Tibial artery (tissue), 4 donors: ENCODE measurements at regions not wholly inside any gene's neighbourhood (a gene's known extent, or its start where the extent isn't known, plus 50 kb on each side); places are given as distances from the start of the nearest gene placed in this dataset.

Experiments used
- DNase-seq, 2 donors: peaks; one replicate each; pipeline ENCODE4 v3.0.0-alpha.2; 2019
- H3K27ac ChIP-seq, 2 donors: fragments of 200-600 bp; sonication (generic) in 1 of 2; 1 replicate in 1 of 2; 2 replicates in 1 of 2; pipeline ENCODE4 v1.5.1; 2018 to 2019; ENCODE audit warnings: mild to moderate bottlenecking in 1 of 2
- H3K27me3 ChIP-seq, 2 donors: fragments of 200-600 bp; sonication (generic) in 1 of 2; one replicate each; pipeline versions ENCODE4 v1.5.1 to v1.6.0; 2016 to 2019
- H3K36me3 ChIP-seq, 3 donors: fragments of 200-600 bp; sonication (generic) in 2 of 3; one replicate each; pipeline ENCODE4 v1.5.1; 2016 to 2019; ENCODE audit warnings: mild to moderate bottlenecking in 2 of 3
- H3K4me1 ChIP-seq, 4 donors: fragments of 200-600 bp; sonication (generic) in 2 of 4; 1 replicate in 3 of 4; 2 replicates in 1 of 4; pipeline ENCODE4 v1.5.1; 2016 to 2019
- H3K4me3 ChIP-seq, 2 donors: fragments of 200-600 bp; sonication (generic) in 1 of 2; 1 replicate in 1 of 2; 2 replicates in 1 of 2; pipeline ENCODE4 v1.5.1; 2018 to 2019; ENCODE audit warnings: mild to moderate bottlenecking in 2 of 2
- H3K9me3 ChIP-seq, 3 donors: fragments of 200-600 bp; sonication (generic) in 1 of 3; one replicate each; pipeline ENCODE4 v1.5.1; 2016 to 2019
- intact Hi-C: fragments of 100-400 bp; cut with DNase I; formaldehyde crosslinking; loops from one replicate; pipeline ENCODE4 v1.15.0; 2023; ENCODE audit warnings: low total_unique reads
- TF ChIP-seq, protein P1 (sequence below), 2 experiments: fragments of 200-600 bp in 1 of 2; fragments of 450-650 bp in 1 of 2; IDR thresholded peaks; one replicate each; pipeline ENCODE4 v1.5.1; 2017 to 2019; ENCODE audit warnings: antibody characterized with exemption in 2 of 2, mild to moderate bottlenecking in 1 of 2, moderate library complexity in 1 of 2

- H3K9me3 ChIP-seq: peaks cover 0 to 70% (median 40%) of the 10 kb centered on the region in 3 donors
- no peak overlapping the region for H3K27ac ChIP-seq
- H3K4me1 ChIP-seq: no peaks in the 10 kb centered on the region
- no peaks in the 10 kb centered on the region for H3K36me3 ChIP-seq
- H3K27me3 ChIP-seq: no peaks in the 10 kb centered on the region
- TF ChIP-seq, protein P1, sequence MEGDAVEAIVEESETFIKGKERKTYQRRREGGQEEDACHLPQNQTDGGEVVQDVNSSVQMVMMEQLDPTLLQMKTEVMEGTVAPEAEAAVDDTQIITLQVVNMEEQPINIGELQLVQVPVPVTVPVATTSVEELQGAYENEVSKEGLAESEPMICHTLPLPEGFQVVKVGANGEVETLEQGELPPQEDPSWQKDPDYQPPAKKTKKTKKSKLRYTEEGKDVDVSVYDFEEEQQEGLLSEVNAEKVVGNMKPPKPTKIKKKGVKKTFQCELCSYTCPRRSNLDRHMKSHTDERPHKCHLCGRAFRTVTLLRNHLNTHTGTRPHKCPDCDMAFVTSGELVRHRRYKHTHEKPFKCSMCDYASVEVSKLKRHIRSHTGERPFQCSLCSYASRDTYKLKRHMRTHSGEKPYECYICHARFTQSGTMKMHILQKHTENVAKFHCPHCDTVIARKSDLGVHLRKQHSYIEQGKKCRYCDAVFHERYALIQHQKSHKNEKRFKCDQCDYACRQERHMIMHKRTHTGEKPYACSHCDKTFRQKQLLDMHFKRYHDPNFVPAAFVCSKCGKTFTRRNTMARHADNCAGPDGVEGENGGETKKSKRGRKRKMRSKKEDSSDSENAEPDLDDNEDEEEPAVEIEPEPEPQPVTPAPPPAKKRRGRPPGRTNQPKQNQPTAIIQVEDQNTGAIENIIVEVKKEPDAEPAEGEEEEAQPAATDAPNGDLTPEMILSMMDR (IDR thresholded peaks at IDR 0.05): no peak
- no peak overlapping the region for H3K4me3 ChIP-seq
- intact Hi-C loops: no loop called here
- peak in 1 of 2 donors; percentile 45 for DNase-seq
Measured at GRCh38 chr15:25186411-25186810, 231.6 kb downstream of the SNRPN start.

GRCh38 chr15:25186906-25187645, 232.3 kb downstream of the SNRPN start:
- Histone ChIP-seq H3K36me3 (no peaks in the 10 kb centered on the region), H3K4me1 (no peaks in the 10 kb centered on the region), H3K4me3 (no peak overlapping the region), H3K27ac (no peak overlapping the region), H3K9me3 (peaks cover 0 to 71% (median 39%) of the 10 kb centered on the region in 3 donors), H3K27me3 (no peaks in the 10 kb centered on the region)
- TF ChIP-seq, protein P1 (IDR thresholded peaks at IDR 0.05): no peak
- intact Hi-C loops: no loop called here
- DNase-seq: peak in 1 of 2 donors; percentile 62

DNA sequence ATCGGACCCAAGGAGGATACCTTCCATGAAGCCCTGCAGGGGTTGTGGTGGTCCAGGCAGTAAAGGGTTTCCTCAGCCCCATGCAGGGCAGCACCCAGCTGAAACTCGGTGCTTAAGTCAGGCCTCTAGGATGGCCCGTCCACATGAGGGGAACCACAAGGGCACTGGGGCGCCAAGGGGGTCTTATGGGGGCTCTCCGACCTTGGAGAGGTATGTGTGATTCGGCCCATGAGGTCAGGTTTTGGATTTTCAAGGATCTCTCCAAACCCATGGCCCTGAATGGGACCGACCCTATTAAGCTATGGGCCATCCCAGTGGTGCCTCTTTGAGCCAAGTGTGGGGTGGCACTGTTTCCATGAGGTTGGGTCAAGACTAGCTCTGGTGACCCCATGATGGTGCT, 233.3 kb downstream of the SNRPN start:
- no peaks in the 10 kb centered on the region for H3K4me1 ChIP-seq
- TF ChIP-seq, protein P1 (IDR thresholded peaks at IDR 0.05): no peak
- peaks cover 0 to 66% (median 31%) of the 10 kb centered on the region in 3 donors for H3K9me3 ChIP-seq
- H3K27me3 ChIP-seq: no peaks in the 10 kb centered on the region
- intact Hi-C loops: no loop called here
- DNase-seq: peak in 1 of 2 donors; percentile 53
- H3K27ac ChIP-seq: no peak overlapping the region
- no peaks in the 10 kb centered on the region for H3K36me3 ChIP-seq
- no peak overlapping the region for H3K4me3 ChIP-seq

DNA sequence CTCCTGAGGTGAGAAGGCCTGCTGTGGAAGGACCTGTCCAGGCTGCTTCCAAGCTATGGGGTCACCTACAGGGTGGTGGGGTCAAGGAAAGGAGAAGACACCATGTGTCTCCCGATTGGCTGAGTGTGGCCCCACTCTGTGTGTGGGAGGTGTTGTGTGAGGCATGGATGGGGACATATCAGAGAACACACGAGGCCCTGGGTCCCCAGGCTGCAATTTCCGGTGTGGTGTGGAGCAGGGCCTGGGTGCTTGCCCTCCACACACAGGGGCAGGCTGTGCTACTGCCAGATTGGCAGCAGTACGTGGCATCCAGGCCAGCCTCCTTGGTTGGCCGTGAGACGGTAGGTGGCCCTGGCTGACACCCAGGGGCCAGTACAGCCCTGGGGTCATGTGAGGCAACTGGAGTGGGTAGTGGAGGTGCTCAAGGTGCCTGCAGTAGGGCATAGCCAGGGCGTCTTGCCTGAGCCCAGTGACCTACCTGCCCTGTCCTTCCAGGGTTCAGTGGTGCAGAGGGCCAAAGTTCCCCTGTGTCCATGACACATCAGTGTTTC, 233.8 kb downstream of the SNRPN start:
- no peak overlapping the region for H3K4me3 ChIP-seq
- H3K36me3 ChIP-seq: no peaks in the 10 kb centered on the region
- H3K9me3 ChIP-seq: peaks cover 0 to 61% (median 31%) of the 10 kb centered on the region in 3 donors
- H3K4me1 ChIP-seq: no peaks in the 10 kb centered on the region
- TF ChIP-seq, protein P1 (IDR thresholded peaks at IDR 0.05): no peak
- intact Hi-C loops: no loop called here
- DNase-seq: no peak
- no peaks in the 10 kb centered on the region for H3K27me3 ChIP-seq
- no peak overlapping the region for H3K27ac ChIP-seq

GRCh38 chr15:25189551-25189950, 234.8 kb downstream of the SNRPN start:
- Histone ChIP-seq H3K9me3 (peaks cover 0 to 53% (median 31%) of the 10 kb centered on the region in 3 donors), H3K36me3 (no peaks in the 10 kb centered on the region), H3K4me3 (no peak overlapping the region), H3K4me1 (no peaks in the 10 kb centered on the region), H3K27ac (no peak overlapping the region), H3K27me3 (no peaks in the 10 kb centered on the region)
- no peak for DNase-seq
- TF ChIP-seq, protein P1 (IDR thresholded peaks at IDR 0.05): no peak
- intact Hi-C loops: no loop called here
